NCI-H146 treated with DMSO at 0.1 percent for 48 hours (cell line): ENCODE measurements at regions not wholly inside any gene's neighbourhood (a gene's known extent, or its start where the extent isn't known, plus 50 kb on each side); places are given as distances from the start of the nearest gene placed in this dataset.
"Not testable (repeated sequence)": the region's sequence is repeated elsewhere in the genome, so short reads cannot be mapped to it uniquely, and the experiment has no call there.

ENCODE experiments used
- DNase-seq: peaks from one replicate; lab custom pipeline; 2025; ENCODE audit not compliant: unreplicated experiment; lab: John Stamatoyannopoulos, UW

GRCh38 chr6:872570-873125 is 179.7 kb upstream of the EXOC2 start:
- no peak for DNase-seq

GRCh38 chr6:871503-871902 is 178.6 kb upstream of the EXOC2 start:
- DNase-seq, result no peak

- no peak for DNase-seq
Measured at GRCh38 chr6:870096-870495, 177.2 kb upstream of the EXOC2 start.

DNA sequence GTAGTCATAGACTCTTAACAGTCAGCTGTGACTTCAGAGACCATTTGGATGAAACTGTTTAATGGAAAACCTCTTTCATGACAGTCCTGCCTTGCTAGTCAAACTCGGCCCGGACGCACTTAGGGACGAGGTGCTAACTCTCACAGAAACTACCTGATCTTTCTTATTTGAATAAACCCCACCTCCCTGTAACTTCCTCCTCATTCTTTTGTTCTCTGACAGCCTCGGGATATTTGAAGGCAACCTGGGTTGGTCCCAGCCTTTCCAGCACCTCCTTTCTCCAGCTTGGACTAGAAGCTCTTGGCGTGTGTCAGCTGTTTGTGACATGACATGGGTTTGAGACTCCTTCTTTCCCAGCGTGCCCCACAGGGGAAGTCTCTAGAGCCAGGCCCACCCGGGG is 175.3 kb upstream of the EXOC2 start:
- no peak for DNase-seq

GRCh38 chr6:867378-867777 is 174.4 kb upstream of the EXOC2 start:
- DNase-seq, result no peak

- DNase-seq, result no peak
Measured at GRCh38 chr6:866316-866715, 173.4 kb upstream of the EXOC2 start.

- no peak for DNase-seq
Measured at GRCh38 chr6:865846-866245, 172.9 kb upstream of the EXOC2 start.

DNA sequence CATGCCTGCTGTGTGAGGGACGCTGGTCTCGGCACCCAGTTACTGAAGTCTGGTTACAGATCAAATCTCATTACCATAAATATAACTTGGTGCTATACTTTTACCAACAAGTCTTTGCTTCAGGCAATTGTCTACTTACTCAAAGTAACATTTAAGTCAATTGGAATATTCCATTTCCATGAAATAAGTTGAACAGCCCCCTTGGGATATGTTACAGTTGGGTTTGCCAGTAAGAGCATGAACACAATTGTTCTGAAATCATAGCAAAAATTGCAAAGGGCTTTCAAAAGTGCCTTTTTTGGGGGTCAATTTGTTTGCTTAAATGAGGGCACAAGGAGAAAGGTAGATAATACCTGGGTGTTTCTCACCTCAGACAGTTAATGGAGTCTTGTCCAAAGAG is 170.9 kb upstream of the EXOC2 start:
- no peak for DNase-seq

GRCh38 chr6:863127-863526 is 170.2 kb upstream of the EXOC2 start:
- DNase-seq, result not testable (repeated sequence)

GRCh38 chr6:859936-860335 is 167.0 kb upstream of the EXOC2 start:
- DNase-seq, result no peak

- DNase-seq, result no peak
Measured at GRCh38 chr6:854406-855118, 161.6 kb upstream of the EXOC2 start.

DNA sequence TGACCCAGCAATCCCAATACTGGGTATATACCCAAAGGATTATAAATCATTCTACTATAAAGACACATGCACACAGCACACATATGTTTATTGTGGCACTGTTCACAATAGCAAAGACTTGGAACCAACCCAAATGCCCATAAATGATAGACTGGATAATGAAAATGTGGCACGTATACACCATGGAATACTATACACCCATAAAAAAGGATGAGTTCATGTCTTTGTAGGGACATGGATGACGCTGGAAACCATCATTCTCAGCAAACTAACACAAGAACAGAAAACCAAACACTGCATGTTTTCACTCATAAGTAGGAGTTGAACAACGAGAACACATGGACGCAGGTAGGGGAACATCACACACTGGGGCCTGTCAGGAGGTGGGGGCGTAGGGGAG is 159.3 kb upstream of the EXOC2 start:
- DNase-seq, result not testable (repeated sequence)

DNA sequence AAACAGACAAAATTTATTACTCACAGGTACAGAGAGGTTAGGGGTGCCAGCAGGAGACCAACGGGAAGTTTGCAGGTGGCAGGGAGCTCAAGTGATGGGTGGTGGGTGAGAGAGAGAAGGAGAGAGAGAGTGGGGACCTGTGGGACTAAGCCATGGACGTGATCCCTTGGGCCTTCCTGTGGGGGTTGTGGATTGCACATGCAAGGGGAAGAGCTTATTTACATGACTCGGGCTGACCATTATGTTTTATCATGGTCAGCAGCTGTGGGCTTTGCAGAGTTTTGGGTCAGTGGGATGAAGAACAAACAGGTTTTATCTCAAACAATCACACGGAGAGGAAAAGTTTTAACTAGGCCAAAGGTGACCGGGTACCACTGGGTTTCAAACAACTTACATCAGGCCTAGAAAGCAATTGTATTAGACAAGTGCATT is 156.2 kb upstream of the EXOC2 start:
- no peak for DNase-seq

DNA sequence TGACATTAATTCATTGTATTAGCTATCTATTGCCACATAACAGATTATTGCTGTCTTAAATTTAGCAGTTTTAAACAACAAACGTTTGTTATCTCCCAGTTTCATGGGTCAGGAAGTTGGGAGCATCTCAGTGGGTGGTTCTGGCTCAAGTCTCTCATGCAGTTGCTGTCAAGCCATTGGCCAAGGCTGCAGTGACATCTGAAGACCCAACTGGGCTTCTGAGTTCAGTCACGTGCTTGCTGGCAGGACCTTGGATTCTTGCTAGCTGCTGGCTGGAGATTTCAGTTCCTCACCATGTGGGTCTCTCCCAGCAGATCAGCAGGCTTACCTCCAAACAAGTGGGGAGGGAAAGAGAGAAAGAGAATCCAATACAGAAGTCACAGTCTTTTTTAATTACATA is 152.6 kb upstream of the EXOC2 start:
- DNase-seq, result no peak

GRCh38 chr6:845101-845500 is 152.2 kb upstream of the EXOC2 start:
- no peak for DNase-seq

GRCh38 chr6:842141-842540 is 149.2 kb upstream of the EXOC2 start:
- DNase-seq, result no peak

- DNase-seq, result no peak
Measured at GRCh38 chr6:841569-841968, 148.6 kb upstream of the EXOC2 start.

DNA sequence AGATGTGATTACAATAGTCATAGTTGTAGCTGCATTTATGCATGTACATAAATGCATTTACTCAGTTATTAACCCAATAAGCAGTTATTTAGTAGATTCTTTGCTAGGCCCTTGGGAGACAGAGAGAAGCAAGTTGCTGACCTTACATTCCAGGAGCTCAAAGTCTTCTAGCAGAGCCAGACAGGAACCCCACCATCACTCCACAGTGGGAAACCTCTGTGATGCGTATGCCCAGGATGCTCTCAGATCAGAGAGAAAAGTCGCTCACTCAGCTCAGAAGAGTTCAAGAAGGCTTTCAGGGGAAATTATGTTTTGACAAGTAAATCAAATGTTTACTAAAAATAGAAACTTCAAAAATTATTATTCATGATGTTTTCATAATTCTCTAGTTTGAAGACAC is 146.3 kb upstream of the EXOC2 start:
- no peak for DNase-seq

DNA sequence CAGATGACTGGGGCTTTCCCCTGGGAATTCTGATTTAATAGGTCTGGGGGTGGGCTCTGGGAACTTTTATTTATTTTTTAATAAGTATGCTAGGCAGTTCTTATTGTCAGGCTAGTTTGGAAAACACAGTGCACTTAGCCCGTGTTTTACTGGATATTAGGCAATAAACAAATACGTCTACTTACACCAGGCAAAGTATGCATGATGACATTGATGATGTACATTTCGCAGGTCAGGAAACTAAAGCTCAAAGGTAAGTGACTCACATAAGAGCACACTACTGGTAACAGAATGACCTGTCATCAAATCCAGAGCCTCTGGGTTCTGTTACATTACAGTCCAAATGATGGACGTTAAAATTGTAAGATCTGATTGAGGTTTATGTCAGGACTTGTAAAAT is 144.4 kb upstream of the EXOC2 start:
- DNase-seq, result no peak

DNA sequence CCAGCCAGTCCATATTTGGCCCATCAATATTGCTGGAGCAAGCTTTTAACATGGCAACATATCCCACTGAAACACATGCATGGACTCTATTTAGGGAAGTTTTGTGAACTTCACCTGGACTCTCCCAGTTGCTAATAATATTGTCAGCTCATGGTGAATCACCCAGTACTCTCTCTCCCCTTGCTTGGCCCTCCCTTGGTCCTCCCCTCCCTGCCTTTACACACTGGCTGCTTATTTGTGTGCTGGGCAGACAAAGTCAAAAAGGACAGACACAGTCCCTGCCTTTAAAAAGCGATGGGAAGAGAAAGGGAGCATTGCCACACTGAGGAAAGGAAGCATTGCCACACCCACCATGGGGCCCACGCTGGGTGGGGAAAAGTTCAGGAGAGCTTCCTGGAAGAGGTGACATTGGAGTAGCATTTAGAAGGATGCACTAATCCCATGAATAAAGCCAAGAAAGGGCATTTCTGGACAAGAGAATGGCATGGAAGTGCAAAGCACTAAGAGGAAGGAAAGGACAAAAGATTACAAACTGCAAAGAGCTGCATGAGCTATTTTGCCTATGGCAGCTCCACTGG is 143.4 kb upstream of the EXOC2 start:
- DNase-seq, result no peak

DNA sequence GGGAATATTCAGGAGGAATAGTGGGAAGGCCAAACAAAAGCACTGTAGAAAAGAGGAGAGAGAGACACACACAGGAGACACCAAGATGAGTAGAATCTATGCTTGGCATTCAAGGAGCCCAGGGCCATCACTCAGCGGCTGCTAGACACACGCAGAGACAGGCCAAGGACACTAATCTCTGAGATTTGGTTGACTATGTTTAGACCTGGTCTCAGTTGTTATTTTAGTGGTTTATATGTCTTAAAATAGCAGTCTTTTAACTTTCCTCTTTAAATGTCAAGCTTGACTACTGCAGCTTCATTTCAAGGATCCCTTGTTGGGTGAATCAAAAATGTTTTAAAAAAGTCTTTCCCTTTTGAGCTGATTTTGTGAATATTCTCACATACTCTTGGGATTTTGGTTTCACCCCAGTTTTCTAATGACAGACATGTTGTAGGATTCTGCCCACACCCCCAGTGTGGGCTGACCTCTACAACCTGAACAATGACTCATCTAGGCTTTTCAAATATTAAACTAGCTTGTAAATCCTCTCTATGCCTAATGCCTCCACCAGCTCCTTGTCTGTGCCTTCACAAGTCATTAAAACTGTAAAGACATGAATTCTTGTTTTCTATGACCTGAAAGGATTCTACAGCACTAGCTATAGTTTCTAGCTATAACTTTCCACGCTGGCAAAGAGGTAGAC is 142.7 kb upstream of the EXOC2 start:
- DNase-seq, result no peak

DNA sequence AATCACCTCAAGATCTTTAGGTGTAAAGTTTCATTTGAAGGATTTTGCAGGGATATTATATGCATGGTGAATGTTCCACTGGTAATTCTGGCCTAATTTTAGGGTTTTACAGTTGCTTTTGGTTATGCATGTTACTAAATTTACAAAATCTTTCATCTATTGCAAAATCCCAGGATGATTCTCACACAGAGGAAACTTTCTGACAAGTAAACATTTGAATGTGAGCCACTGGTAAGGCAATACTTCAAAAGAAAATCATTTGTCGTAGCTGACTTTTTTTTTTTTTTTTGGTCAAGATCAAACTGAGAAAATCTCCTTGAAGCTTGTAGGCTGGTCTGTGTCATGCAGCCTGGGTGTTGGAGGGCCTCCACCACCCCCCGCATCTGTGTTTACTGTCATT is 141.9 kb upstream of the EXOC2 start:
- no peak for DNase-seq
